ENCODE measurements at regions not wholly inside any gene's neighbourhood (a gene's known extent, or its start where the extent isn't known, plus 50 kb on each side); places are given as distances from the start of the nearest gene placed in this dataset.
A peak's percentile ranks its signal among the peaks of the same experiment; 100 is the strongest.

DNA sequence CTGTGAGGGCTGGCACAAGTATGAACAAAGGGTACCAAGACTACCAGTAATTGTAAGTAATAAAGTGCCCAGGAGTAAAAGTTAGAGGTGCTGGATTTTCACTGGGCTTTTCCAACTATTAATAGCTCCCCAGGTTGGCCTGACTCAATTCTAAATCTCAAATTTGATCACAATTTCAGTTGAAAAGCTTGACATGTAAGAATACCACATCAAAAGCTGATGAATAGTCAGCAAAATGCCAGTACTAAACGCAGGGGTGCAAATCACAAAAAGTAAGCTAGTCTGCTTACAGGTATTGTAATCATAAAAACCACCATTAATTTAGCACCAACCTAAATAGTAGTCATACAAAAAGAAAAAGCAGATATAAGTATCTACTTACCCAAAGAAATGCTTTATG is 917.5 kb downstream of the NLGN4Y start:
- no peak overlapping the region for H3K27ac Mint-ChIP-seq
- no peaks in the 10 kb centered on the region for H3K36me3 Mint-ChIP-seq (ENCODE audit: low read depth)

DNA sequence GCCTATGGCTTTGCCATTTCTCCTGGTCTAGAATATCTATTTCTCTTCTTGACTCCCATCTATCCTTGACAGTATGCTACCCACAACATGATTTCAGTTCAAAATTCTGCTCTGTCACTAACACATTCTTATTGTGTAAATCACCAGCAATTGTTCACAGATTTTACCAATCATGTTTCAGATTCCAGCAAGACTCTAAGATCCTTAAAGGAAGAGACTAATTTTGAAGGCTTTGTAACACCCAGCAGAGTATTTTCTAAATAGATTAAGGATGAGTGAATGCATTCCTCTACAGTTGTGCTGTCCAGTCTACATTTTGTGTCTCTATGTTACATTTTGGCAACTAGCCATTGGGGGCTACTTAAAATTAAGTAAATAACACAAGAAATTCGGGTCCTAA is 921.5 kb downstream of the NLGN4Y start:
- CTCF ChIA-PET, result no interaction called here
- no peaks in the 10 kb centered on the region for H3K27me3 Mint-ChIP-seq

More for the DNA sequence above, 917.5 kb downstream of the NLGN4Y start:
- ChIA-PET CTCF (no interaction called here), POLR2A (no interaction called here)
- intact Hi-C loops (cut with micrococcal nuclease), result no loop called here
- Mint-ChIP-seq H3K9me3 (peaks cover 3% of the 10 kb centered on the region), H3K4me1 (no peaks in the 10 kb centered on the region), H3K27me3 (no peaks in the 10 kb centered on the region), H3K4me3 (no peak overlapping the region)
- DNase-seq, result no peak
- ATAC-seq (ENCODE audit: low read depth), result no peak
- no peak for TF ChIP-seq CTCF (IDR thresholded peaks at IDR 0.05)

DNA sequence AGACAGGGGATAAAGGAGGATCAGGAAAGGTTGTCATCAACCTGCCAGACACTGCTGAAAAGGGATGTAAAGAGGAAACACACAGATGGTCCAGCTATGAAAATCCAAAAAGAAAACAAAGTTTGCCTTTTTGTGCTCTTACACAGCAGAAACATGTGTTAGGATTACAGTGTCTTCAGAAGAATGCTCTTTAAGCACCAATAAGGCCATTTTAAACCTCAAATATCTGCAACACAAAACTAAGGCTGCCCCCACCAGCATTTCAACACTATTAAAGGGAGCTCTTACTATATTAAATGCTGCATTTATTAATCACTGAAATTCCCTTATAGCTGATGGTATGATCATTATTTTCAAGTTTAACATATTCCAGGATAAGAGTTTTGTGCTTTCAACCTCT is 922.5 kb downstream of the NLGN4Y start:
- ATAC-seq (ENCODE audit: low read depth) (no peak), DNase-seq (no peak)
- CTCF ChIA-PET, result no interaction called here

More for the DNA sequence above, 921.5 kb downstream of the NLGN4Y start:
- intact Hi-C loops (cut with micrococcal nuclease), result no loop called here
- Mint-ChIP-seq H3K36me3 (ENCODE audit: low read depth) (no peaks in the 10 kb centered on the region), H3K4me3 (no peak overlapping the region), H3K27ac (no peak overlapping the region), H3K9me3 (no peaks in the 10 kb centered on the region), H3K4me1 (no peaks in the 10 kb centered on the region)
- POLR2A ChIA-PET, result no interaction called here
- TF ChIP-seq CTCF (IDR thresholded peaks at IDR 0.05), result no peak
- DNase-seq (no peak), ATAC-seq (ENCODE audit: low read depth) (no peak)

DNA sequence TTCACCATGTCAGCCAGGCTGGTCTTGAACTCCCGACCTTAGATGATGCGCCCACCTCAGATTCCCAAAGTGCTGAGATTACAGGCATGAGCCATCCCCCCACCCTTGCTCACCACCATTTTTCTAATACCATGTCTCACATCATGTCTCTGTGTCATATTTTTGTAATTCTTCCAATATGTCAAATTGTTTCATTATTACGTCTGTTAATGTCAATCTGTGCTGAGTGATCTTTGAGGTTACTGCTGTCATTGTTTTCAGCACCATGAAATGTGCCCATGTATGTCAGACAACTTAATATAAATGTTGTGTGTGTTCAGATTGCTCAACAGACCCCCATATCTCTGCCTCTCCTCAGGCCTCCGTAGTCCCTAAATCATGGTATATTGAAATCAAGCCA is 923.6 kb downstream of the NLGN4Y start:
- no peaks in the 10 kb centered on the region for H3K4me1 Mint-ChIP-seq

More for the DNA sequence above, 922.5 kb downstream of the NLGN4Y start:
- H3K4me3 Mint-ChIP-seq, result no peak overlapping the region
- TF ChIP-seq CTCF (IDR thresholded peaks at IDR 0.05), result no peak
- no peaks in the 10 kb centered on the region for H3K27me3 Mint-ChIP-seq
- H3K27ac Mint-ChIP-seq, result no peak overlapping the region
- no peaks in the 10 kb centered on the region for H3K9me3 Mint-ChIP-seq
- no peaks in the 10 kb centered on the region for H3K4me1 Mint-ChIP-seq
- no peaks in the 10 kb centered on the region for H3K36me3 Mint-ChIP-seq (ENCODE audit: low read depth)
- intact Hi-C loops (cut with micrococcal nuclease), result no loop called here
- POLR2A ChIA-PET, result no interaction called here

GRCh38 chrY:15455133-15455937 is 931.0 kb downstream of the NLGN4Y start:
- Mint-ChIP-seq H3K27ac (no peak overlapping the region), H3K9me3 (no peaks in the 10 kb centered on the region), H3K4me1 (no peaks in the 10 kb centered on the region), H3K36me3 (ENCODE audit: low read depth) (no peaks in the 10 kb centered on the region), H3K4me3 (peak overlapping the region; percentile 28), H3K27me3 (no peaks in the 10 kb centered on the region)
- intact Hi-C loops (cut with micrococcal nuclease), result no loop called here
- no peak for TF ChIP-seq CTCF (IDR thresholded peaks at IDR 0.05)
- ChIA-PET POLR2A (no interaction called here), CTCF (no interaction called here)
- no peak for ATAC-seq (ENCODE audit: low read depth)
- DNase-seq, result no peak

More for the DNA sequence above, 923.6 kb downstream of the NLGN4Y start:
- Mint-ChIP-seq H3K27me3 (no peaks in the 10 kb centered on the region), H3K27ac (no peak overlapping the region), H3K9me3 (no peaks in the 10 kb centered on the region), H3K4me3 (no peak overlapping the region), H3K36me3 (ENCODE audit: low read depth) (no peaks in the 10 kb centered on the region)
- ATAC-seq (ENCODE audit: low read depth) (no peak), DNase-seq (no peak)
- CTCF ChIA-PET, result no interaction called here
- intact Hi-C loops (cut with micrococcal nuclease), result no loop called here
- no peak for TF ChIP-seq CTCF (IDR thresholded peaks at IDR 0.05)
- POLR2A ChIA-PET, result no interaction called here

All from activated B cell treated with CpG ODN at 0.5 μM for 24 hours (primary cell).